H9 (cell line): ENCODE measurements at regions not wholly inside any gene's neighbourhood (a gene's known extent, or its start where the extent isn't known, plus 50 kb on each side); places are given as distances from the start of the nearest gene placed in this dataset.

Source experiments
- DNase-seq: peaks from one replicate; pipeline ENCODE4 v3.0.0-alpha.2; 2017
- H2AFZ ChIP-seq: one replicate; pipeline ENCODE4 v1.6.1; 2013; ENCODE audit warnings: mild to moderate bottlenecking, low read length, control low read depth, moderate library complexity
- H2AK5ac ChIP-seq: 2 replicates; pipeline ENCODE4 v1.6.1; 2013; ENCODE audit warnings: low read length, control low read depth, mixed read lengths; ENCODE audit not compliant: insufficient read length
- H2BK120ac ChIP-seq: one replicate; pipeline ENCODE4 v1.6.1; 2013; ENCODE audit warnings: low read depth, mild to moderate bottlenecking, low read length, control low read depth, inconsistent platforms; ENCODE audit not compliant: poor library complexity, severe bottlenecking
- H2BK12ac ChIP-seq: 2 replicates; pipeline ENCODE4 v1.6.1; 2013; ENCODE audit warnings: low read length, control low read depth, mixed read lengths, low read depth; ENCODE audit not compliant: insufficient read length
- H2BK15ac ChIP-seq: 2 replicates; pipeline ENCODE4 v1.6.1; 2013; ENCODE audit warnings: low read depth, low read length, control low read depth
- H2BK20ac ChIP-seq: one replicate; pipeline ENCODE4 v1.6.1; 2013; ENCODE audit warnings: low read depth, mild to moderate bottlenecking, low read length, control low read depth, inconsistent platforms; ENCODE audit not compliant: poor library complexity, severe bottlenecking
- H2BK5ac ChIP-seq: 2 replicates; pipeline ENCODE4 v1.6.1; 2013; ENCODE audit warnings: low read length, control low read depth, mixed read lengths; ENCODE audit not compliant: insufficient read length
- H3K14ac ChIP-seq: 2 replicates; pipeline ENCODE4 v1.6.1; 2013; ENCODE audit warnings: low read length, control low read depth; ENCODE audit not compliant: insufficient read depth
- H3K18ac ChIP-seq: 2 replicates; pipeline ENCODE4 v1.6.1; 2013; ENCODE audit warnings: low read depth, mild to moderate bottlenecking, mixed read lengths, low read length, control low read depth; ENCODE audit not compliant: insufficient read length
- H3K23ac ChIP-seq: 2 replicates; pipeline ENCODE4 v1.6.1; 2013; ENCODE audit warnings: low read length, control low read depth, mixed read lengths, low read depth; ENCODE audit not compliant: insufficient read length
- H3K23me2 ChIP-seq: 2 replicates; pipeline ENCODE4 v1.6.1; 2013; ENCODE audit warnings: low read depth, mild to moderate bottlenecking, mixed read lengths, low read length, control low read depth; ENCODE audit not compliant: insufficient read length, poor library complexity, severe bottlenecking
- H3K27ac ChIP-seq: 2 replicates; pipeline ENCODE4 v1.5.1; 2013; ENCODE audit warnings: low read length, control low read depth, mixed read lengths, low read depth; ENCODE audit not compliant: insufficient read length
- H3K27me3 ChIP-seq: 2 replicates; pipeline ENCODE4 v1.6.1; 2013; ENCODE audit warnings: low read length, control low read depth, inconsistent platforms; ENCODE audit not compliant: insufficient read depth
- H3K4ac ChIP-seq: 2 replicates; pipeline ENCODE4 v1.6.1; 2013; ENCODE audit warnings: low read depth, mild to moderate bottlenecking, control low read depth, inconsistent platforms, low read length, moderate library complexity
- H3K4me1 ChIP-seq: 2 replicates; pipeline ENCODE4 v1.6.1; 2013; ENCODE audit warnings: low read length, control low read depth, inconsistent platforms; ENCODE audit not compliant: insufficient read depth
- H3K4me2 ChIP-seq: 2 replicates; pipeline ENCODE4 v1.6.1; 2013; ENCODE audit warnings: low read length, control low read depth, mixed read lengths; ENCODE audit not compliant: insufficient read length, insufficient read depth
- H3K56ac ChIP-seq: 2 replicates; pipeline ENCODE4 v1.6.1; 2013; ENCODE audit warnings: low read depth, mild to moderate bottlenecking, mixed read lengths, low read length, control low read depth; ENCODE audit not compliant: insufficient read length
- H3K79me1 ChIP-seq: 2 replicates; pipeline ENCODE4 v1.6.1; 2013; ENCODE audit warnings: low read depth, mild to moderate bottlenecking, moderate library complexity, low read length, control low read depth, inconsistent platforms; ENCODE audit not compliant: insufficient read depth, poor library complexity, severe bottlenecking
- H3K79me2 ChIP-seq: 2 replicates; pipeline ENCODE4 v1.6.1; 2013; ENCODE audit warnings: low read length, control low read depth, inconsistent platforms; ENCODE audit not compliant: insufficient read depth
- H3K9ac ChIP-seq: 2 replicates; pipeline ENCODE4 v1.6.1; 2013; ENCODE audit warnings: low read length, control low read depth, mixed read lengths; ENCODE audit not compliant: insufficient read length; ENCODE audit errors: extremely low read depth
- H3K9me3 ChIP-seq: one replicate; pipeline ENCODE4 v1.6.1; 2013; ENCODE audit warnings: low read depth, low read length, inconsistent platforms; ENCODE audit not compliant: control insufficient read depth
- H3T11ph ChIP-seq: one replicate; pipeline ENCODE4 v1.6.1; 2013; ENCODE audit warnings: mild to moderate bottlenecking, low read length, control low read depth, inconsistent platforms
- H4K20me1 ChIP-seq: one replicate; pipeline ENCODE4 v1.6.1; 2013; ENCODE audit not compliant: control insufficient read depth, insufficient read length, insufficient read depth
- H4K5ac ChIP-seq: 2 replicates; pipeline ENCODE4 v1.6.1; 2013; ENCODE audit warnings: low read depth, mild to moderate bottlenecking, mixed read lengths, low read length, control low read depth; ENCODE audit not compliant: insufficient read length
- H4K8ac ChIP-seq: replicated peaks from 2 replicates; pipeline ENCODE4 v1.6.1; 2013; ENCODE audit warnings: low read length, control low read depth, mixed read lengths, low read depth; ENCODE audit not compliant: insufficient read length
- H4K91ac ChIP-seq: 2 replicates; pipeline ENCODE4 v1.6.1; 2013; ENCODE audit warnings: low read depth, mild to moderate bottlenecking, moderate library complexity, mixed read lengths, low read length, control low read depth; ENCODE audit not compliant: insufficient read length
- H3K27ac Mint-ChIP-seq, 3 experiments: 2 replicates in 2 of 3; 3 replicates in 1 of 3; pipeline ENCODE4 v1.8.0; 2020 to 2021; ENCODE audit warnings: mixed read lengths in 3 of 3, mild to moderate bottlenecking in 1 of 3, moderate library complexity in 1 of 3
- H3K27me3 Mint-ChIP-seq: 2 replicates; pipeline ENCODE4 v1.8.0; 2021; ENCODE audit warnings: low read depth, mild to moderate bottlenecking, moderate library complexity, mixed read lengths
- H3K36me3 Mint-ChIP-seq, 3 experiments: 2 replicates in 2 of 3; 3 replicates in 1 of 3; pipeline ENCODE4 v1.8.0; 2020 to 2021; ENCODE audit warnings: low read depth in 3 of 3, mixed read lengths in 3 of 3; ENCODE audit not compliant: insufficient read depth in 1 of 3
- H3K4me1 Mint-ChIP-seq, 2 experiments: 2 replicates each; pipeline ENCODE4 v1.8.0; 2020; ENCODE audit warnings: mixed read lengths in 2 of 2
- H3K4me3 Mint-ChIP-seq, 2 experiments: 2 replicates in 1 of 2; 3 replicates in 1 of 2; pipeline ENCODE4 v1.8.0; 2020 to 2021; ENCODE audit warnings: mild to moderate bottlenecking in 2 of 2, mixed read lengths in 2 of 2, moderate library complexity in 1 of 2
- H3K9me3 Mint-ChIP-seq, 2 experiments: 2 replicates in 1 of 2; 3 replicates in 1 of 2; pipeline ENCODE4 v1.8.0; 2020; ENCODE audit warnings: mild to moderate bottlenecking in 2 of 2, mixed read lengths in 2 of 2, moderate library complexity in 1 of 2
- CTCF ChIP-seq: fragments of 200-600 bp; sonication (generic); conservative IDR thresholded peaks from 3 replicates; pipeline ENCODE4 v1.8.0; 2021; ENCODE audit warnings: antibody characterized with exemption, mild to moderate bottlenecking
- WGBS: extraction: QIAGEN DNeasy Blood & Tissue Kit; methylation state at CpG from one replicate; pipeline ENCODE4 v1.1.7; 2013; ENCODE audit warnings: missing lambda C conversion rate, low lambda C conversion rate, mixed read lengths; ENCODE audit not compliant: insufficient read length; ENCODE audit errors: extremely low coverage; 5-methylcytosine and 5-hydroxymethylcytosine counted together

GRCh38 chr5:166032601-166033000 lies 2258.8 kb upstream of the WWC1 start:
- H4K91ac ChIP-seq, result no peak overlapping the region
- H2BK15ac ChIP-seq, result no peak overlapping the region
- H2AK5ac ChIP-seq, result no peak overlapping the region
- DNase-seq, result no peak
- H2BK120ac ChIP-seq, result no peak overlapping the region
- no CpG with 5 or more reads among the region's 1 CpG for WGBS
- no peaks in the 10 kb centered on the region for H3K23me2 ChIP-seq
- Mint-ChIP-seq H3K27me3 (no peaks in the 10 kb centered on the region), H3K4me1 (peaks cover 0 to 4% of the 10 kb centered on the region in 2 experiments; a peak in 2 of 4 replicates), H3K27ac (no peak overlapping the region; a peak in 1 of 7 replicates), H3K4me3 (no peak overlapping the region), H3K9me3 (peaks cover 3 to 4% of the 10 kb centered on the region in 2 experiments; a peak in 4 of 5 replicates), H3K36me3 (peaks cover 4 to 10% (median 9%) of the 10 kb centered on the region in 3 experiments; a peak in 4 of 7 replicates)
- no peaks in the 10 kb centered on the region; the same call in 1 of the 2 replicates for H3K27me3 ChIP-seq
- H2BK5ac ChIP-seq, result no peak overlapping the region
- no peaks in the 10 kb centered on the region for H3K79me1 ChIP-seq
- no peaks in the 10 kb centered on the region for H4K20me1 ChIP-seq
- H3K9me3 ChIP-seq, result no peaks in the 10 kb centered on the region
- no peak overlapping the region for H3K9ac ChIP-seq
- H3K14ac ChIP-seq, result no peak overlapping the region
- H4K8ac ChIP-seq, result no peak overlapping the region
- no peak overlapping the region for H3K4ac ChIP-seq
- H2AFZ ChIP-seq, result no peak overlapping the region
- H4K5ac ChIP-seq, result no peak overlapping the region
- H3K56ac ChIP-seq, result no peak overlapping the region
- no peaks in the 10 kb centered on the region for H3K4me1 ChIP-seq
- H2BK20ac ChIP-seq, result no peak overlapping the region
- no peak for TF ChIP-seq CTCF
- no peak overlapping the region for H2BK12ac ChIP-seq
- H3T11ph ChIP-seq, result no peak overlapping the region
- H3K18ac ChIP-seq, result no peak overlapping the region
- H3K4me2 ChIP-seq, result no peak overlapping the region
- no peaks in the 10 kb centered on the region for H3K79me2 ChIP-seq
- H3K23ac ChIP-seq, result no peak overlapping the region
- H3K27ac ChIP-seq, result no peak overlapping the region
